Stimulated activated CD4-positive, alpha-beta T cell treated with anti-CD3 and anti-CD28 coated beads, Interleukin-12 subunit alpha, Interleukin-12 subunit beta, amount 100 ng/mL, for 48 hours (primary cell): ENCODE measurements at regions not wholly inside any gene's neighbourhood (a gene's known extent, or its start where the extent isn't known, plus 50 kb on each side); places are given as distances from the start of the nearest gene placed in this dataset.

Source experiments
- DNase-seq, 3 donors: peaks; one replicate each; pipeline ENCODE4 v3.0.0-alpha.2; 2020; ENCODE audit warnings: low read depth in 2 of 3, low spot score in 1 of 3

DNA sequence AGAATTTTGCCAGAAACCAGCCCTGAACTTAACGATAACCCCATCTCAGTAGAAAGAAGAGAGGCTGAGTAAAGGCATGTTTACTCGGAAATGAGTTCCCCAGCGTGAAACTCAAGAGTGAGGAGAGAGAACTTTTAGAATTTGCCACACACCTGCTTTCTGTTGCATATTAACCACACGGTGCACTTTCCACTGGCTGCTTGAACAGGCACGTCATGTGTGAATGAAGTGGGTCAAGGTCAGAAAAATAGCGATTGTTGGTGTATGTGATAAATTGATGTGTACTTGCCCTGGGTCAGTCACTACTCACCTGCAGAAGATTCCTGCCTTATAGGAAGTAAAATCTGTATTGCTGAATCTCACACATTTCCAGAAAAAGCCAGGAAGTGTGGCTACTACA, 395.7 kb downstream of the TRIML1 start:
- DNase-seq = no peak

- no peak for DNase-seq
Observed at GRCh38 chr4:188536826-188537225, 397.6 kb downstream of the TRIML1 start.

DNA sequence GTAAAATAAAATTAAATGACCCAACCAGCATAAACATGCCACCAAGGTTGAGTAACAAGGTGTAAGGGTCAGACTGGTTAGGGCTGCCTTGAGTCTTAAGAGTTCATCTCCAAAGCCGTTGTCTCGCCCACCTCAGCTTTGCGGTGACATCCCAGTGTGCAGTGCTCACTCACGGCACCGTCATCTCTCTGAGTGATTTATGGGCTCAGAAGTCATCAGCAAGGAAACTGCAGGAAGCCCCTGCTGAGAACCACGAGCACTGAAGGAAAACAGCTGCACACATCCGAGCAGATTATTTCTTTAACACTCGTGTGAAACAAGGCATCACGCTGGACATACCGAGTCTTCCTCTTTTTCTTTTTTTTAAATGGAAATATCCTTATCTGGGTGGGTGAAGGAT, 411.1 kb downstream of the TRIML1 start:
- DNase-seq = no peak

DNA sequence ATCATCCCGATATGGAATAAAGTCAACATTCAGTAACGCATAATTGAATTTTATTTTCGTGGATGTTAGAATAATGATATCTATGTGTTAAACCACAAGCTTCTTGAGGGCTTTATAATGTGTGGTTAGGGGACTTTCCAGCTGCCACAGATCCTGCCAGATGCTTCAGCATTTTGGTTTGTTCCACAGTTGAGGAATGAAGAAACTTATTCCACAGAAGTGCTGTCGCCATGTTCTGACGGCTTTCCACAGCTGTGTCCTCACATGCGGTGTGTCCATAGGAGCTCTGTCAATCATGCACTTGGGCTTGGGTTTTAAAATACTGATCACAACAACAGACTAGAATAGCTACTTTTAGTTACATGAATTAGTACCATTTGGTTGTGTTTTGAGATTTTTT, 411.9 kb downstream of the TRIML1 start:
- DNase-seq = no peak

GRCh38 chr4:188552741-188553275, 413.6 kb downstream of the TRIML1 start:
- DNase-seq = no peak

- DNase-seq = no peak
Observed at GRCh38 chr4:188554413-188554812, 415.2 kb downstream of the TRIML1 start.

DNA sequence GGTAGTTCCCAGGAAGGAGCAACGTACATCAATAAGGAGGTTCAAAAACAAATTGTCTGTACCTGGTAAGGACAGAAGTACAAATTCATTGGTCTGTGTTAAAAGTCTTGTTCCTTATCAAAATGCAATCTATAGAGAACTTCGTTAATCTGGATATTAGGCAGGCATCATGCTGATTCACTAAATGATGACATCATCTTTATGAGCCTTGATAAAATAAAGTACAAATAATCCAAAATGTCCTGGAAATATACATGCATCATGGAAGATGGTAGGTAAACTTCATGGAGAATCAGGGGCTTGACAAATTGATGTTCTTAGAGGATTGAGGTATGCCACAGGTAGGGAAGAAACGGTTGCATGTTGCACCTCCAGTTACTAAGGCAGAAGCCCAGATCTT, 433.9 kb downstream of the TRIML1 start:
- no peak for DNase-seq

DNA sequence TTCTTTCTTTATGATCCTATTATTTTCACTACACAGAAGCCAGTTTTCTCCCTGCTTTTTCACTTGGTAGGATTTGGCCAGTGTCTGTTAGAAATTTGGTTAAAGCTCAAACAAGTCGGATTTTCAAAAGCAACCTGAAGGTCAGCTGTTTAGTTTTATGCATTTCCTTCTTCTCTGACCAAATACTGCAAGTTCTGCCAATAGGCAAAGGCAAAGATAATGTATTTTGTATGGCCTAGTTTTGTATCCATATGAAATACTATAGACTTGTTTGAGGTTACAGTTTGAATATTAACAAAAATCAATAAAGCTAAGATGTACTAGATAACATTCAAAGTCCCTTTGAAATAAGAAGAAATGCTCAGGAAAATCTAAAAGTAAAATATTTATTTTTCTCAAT, 439.4 kb downstream of the TRIML1 start:
- DNase-seq = no peak

DNA sequence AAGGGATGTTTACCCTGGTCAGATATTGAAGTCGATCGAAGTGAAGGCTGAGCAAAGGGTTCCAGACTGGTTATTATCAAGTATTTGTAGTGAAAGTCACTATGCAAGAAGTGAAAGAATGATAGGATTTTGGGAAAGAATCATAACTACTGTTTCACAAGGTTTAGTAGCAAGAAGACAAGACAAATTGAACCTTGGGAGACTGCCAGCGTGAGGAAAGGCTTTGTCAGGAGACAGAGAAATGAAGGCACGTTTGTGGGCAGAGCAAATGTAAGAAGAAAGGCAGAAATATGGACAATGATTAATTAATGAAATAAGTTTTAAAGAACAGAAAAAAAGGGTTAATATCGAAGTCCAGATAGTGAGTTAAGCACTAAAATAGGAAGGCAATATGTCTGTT, 456.8 kb downstream of the TRIML1 start:
- DNase-seq = no peak

- no peak for DNase-seq
Observed at GRCh38 chr4:188603646-188604045, 464.4 kb downstream of the TRIML1 start.

DNA sequence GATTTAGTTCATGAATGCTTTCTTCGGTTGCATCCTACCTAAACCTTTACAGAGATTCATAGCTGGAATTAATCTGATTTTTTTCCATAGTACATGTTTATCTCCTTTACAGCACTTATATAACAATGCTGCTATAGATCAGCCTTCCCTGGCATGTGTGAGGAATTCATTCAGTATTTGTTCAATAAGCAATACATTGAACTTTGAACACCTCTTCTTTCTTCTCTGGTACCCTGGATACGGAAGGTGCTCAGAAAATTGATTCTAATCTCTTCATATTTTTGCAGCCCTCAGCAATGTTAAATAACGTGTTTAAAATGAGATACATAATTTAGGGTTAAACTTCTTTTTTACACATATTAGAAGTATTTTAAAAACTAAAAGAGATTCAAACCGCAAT, 467.4 kb downstream of the TRIML1 start:
- no peak for DNase-seq

DNA sequence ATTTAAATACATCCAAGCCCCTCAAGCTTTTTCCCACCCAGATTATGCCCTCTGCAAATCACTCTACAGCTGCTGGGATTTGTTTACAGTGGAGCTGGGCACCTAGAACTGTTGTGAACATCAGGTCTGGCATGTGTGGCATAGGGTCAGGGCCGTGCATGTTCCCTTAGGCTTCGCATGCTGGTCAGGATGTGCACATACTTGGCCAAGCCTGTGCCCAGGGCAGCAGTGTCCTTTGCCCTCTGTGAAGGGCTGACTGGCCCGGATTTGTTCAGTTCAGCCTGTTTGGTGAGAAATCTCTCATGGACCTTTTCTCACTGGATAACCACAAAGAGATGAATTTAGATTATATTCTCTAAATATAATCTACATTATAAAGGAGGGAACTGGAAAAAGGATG, 471.9 kb downstream of the TRIML1 start:
- no peak for DNase-seq

GRCh38 chr4:188612659-188613058, 473.4 kb downstream of the TRIML1 start:
- DNase-seq = no peak

GRCh38 chr4:188613976-188614375, 474.7 kb downstream of the TRIML1 start:
- no peak for DNase-seq

- no peak for DNase-seq
Observed at GRCh38 chr4:188619456-188620149, 480.4 kb downstream of the TRIML1 start.

DNA sequence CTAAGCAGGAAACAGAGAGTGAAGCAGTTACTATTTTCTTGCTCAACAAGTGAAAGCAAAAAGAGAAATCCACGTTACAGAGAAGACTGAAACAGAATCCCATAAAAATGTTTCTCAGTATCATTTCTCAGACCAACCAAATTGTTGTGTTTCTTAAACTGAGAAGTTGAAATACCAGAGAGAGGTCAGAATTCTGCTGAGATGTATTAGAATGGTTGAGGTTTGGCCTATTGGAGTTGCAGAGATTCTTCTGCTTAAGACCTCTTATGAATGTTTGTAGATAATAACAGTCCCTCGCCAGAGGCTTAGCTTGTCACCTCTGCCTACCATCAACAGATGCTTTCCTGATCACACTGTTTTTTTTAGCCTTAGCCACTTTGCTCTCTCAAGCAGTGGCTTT, 481.4 kb downstream of the TRIML1 start:
- DNase-seq = no peak

DNA sequence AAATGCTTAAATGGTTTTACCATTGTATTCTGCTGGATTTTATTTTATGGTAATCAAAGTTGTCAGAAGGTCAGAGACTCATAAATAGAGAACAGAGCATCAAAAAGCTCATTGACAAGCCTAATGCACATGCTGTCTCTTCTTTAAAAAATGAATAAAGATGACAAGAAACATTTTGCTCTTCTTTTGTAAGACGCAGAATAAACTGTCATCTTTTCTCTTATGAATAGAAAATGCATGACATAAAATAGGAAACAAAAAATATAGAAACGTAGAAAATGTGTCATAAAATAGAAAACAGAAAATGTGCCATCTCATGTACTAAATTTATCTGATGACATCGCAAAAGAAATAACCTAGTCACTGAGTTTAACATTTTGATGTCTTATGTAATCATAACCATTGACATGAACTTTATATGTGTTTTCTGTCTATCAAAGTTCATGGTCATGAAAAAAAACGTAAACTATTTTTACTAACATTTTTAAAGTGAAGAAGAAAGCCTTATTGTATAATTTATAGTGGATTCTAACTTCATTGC, 484.1 kb downstream of the TRIML1 start:
- no peak for DNase-seq

- DNase-seq = no peak
Observed at GRCh38 chr4:188624370-188624769, 485.1 kb downstream of the TRIML1 start.

DNA sequence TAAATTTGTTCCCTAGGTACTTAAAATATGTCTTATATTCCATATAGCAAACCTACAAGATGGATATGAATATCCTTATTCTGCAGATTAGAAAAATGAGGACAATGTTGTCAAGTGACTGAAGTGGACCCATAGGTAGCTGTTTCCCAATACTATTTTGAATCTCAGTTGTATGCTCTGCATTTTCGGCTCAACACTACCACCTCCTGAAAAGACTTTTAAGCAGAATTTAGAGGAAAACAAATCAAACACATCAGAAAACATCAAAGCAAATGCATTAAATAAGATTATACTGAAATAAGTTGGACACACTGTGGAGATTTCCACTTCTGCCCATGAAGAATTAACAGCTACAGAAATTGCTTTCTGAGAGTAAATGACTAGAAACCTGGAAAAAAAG, 488.7 kb downstream of the TRIML1 start:
- DNase-seq = no peak

- DNase-seq = no peak
Observed at GRCh38 chr4:188639479-188640100, 500.3 kb downstream of the TRIML1 start.

DNA sequence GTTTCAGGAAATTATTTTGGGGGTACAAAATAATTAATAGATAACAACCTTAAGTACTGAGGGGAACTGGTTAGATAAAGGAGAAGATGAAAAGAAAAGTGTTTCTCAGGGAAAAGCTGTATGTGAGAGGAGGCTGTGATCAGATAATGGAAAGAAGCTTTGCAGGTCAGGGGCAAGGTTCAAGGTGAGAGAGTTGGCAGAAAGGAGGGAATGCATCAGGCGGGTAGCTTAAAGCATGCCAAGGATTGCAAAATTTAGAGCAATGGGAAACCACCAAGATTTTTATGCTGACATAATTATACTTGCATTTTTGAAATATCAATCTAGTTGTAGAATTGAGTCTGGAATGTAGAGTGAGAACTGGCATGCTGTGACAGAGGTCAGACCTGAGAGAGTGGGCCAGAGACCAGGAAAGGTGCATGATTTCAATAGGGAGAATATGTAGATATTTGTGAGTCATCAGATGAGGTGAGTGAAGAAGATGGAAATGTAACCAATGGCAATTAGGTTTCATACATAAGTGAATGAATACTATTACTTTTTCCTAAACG, 508.7 kb downstream of the TRIML1 start:
- no peak for DNase-seq

DNA sequence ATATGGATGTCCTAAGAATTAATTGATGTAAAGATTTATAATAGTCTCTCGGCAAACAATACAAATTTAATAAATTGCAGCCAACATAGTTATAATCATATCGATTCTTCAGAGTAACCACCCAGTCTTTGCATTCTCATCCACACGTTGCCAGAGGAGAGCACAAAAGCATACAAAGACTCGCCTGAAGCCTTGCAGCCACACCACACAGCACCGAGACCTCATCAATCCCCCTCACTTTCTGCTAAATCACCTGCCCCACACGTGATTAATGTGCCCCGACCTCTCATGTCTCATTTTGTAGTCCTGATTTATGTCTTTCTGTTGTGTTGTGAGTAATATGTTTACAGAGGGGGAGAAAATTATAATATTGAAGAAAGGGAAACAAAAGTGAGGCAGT, 510.4 kb downstream of the TRIML1 start:
- DNase-seq = no peak
